Left lung (tissue), 4 donors: ENCODE measurements at regions not wholly inside any gene's neighbourhood (a gene's known extent, or its start where the extent isn't known, plus 50 kb on each side); places are given as distances from the start of the nearest gene placed in this dataset.
A peak's percentile ranks its signal among the peaks of the same experiment; 100 is the strongest.

Source experiments
- ATAC-seq: fragments of 200-7000 bp; cut with Tn5 transposase; one replicate; pipeline ENCODE4 v1.9.1; 2020; ENCODE audit warnings: moderate library complexity
- DNase-seq, 4 donors: peaks; one replicate each; pipeline ENCODE4 v3.0.0-alpha.2; 2013 to 2020
- H3K27ac ChIP-seq, 2 donors: fragments of 200-600 bp; sonication (generic) in 1 of 2; one replicate each; pipeline versions ENCODE4 v1.5.0 to v1.8.0; 2020 to 2021
- H3K27me3 ChIP-seq, 2 donors: fragments of 200-600 bp; sonication (generic) in 1 of 2; one replicate each; pipeline versions ENCODE4 v1.5.0 to v1.8.0; 2020 to 2021
- H3K36me3 ChIP-seq, 2 donors: fragments of 200-600 bp; sonication (generic) in 1 of 2; one replicate each; pipeline versions ENCODE4 v1.5.0 to v1.8.0; 2020 to 2021
- H3K4me1 ChIP-seq, 2 donors: fragments of 200-600 bp; one replicate each; pipeline ENCODE4 v1.8.0; 2021
- H3K4me3 ChIP-seq, 2 donors: fragments of 200-600 bp; sonication (generic) in 1 of 2; one replicate each; pipeline versions ENCODE4 v1.5.0 to v1.8.0; 2020 to 2021; ENCODE audit warnings: mild to moderate bottlenecking in 1 of 2
- H3K9me3 ChIP-seq, 2 donors: fragments of 200-600 bp; sonication (generic) in 1 of 2; one replicate each; pipeline versions ENCODE4 v1.5.0 to v1.8.0; 2020 to 2021
- intact Hi-C, 2 donors: fragments of 100-400 bp; cut with DNase I; formaldehyde crosslinking; loops; one replicate each; pipeline versions ENCODE4 v1.11.2 to v1.14.2; 2022
- TF ChIP-seq, protein P1 (sequence below), 2 donors: fragments of 200-600 bp; sonication (generic) in 1 of 2; IDR thresholded peaks; one replicate each; pipeline versions ENCODE4 v1.5.0 to v1.8.0; 2021; ENCODE audit warnings: antibody characterized with exemption in 2 of 2
- donor health status: DM: no; HTN: yes; CAD: no.
- donor health status: DM: no; HTN: no; CAD: no.

DNA sequence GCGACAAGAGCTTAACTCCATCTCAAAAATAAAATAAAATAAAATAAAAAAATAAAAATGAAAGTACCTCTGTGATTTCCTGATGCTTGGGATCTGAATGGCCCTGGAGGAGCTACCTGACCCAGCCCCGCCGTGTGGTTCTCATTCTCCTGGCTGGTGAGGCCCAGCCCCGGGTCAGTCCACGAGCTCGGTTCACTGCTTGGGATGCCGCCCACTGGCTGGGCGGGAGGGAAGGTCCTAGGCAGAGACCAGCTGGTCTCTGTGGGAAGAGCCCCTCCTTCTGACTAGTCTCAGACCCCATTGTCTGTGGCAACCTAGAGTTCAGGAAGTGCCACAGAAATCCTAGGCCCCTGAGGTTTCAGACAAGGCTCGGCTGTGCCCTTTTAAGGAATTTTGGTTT lies 55.1 kb upstream of the DLGAP1 start:
- H3K27me3 ChIP-seq: no peaks in the 10 kb centered on the region
- H3K36me3 ChIP-seq: no peaks in the 10 kb centered on the region
- H3K27ac ChIP-seq: no peak overlapping the region
- ATAC-seq (no peak), DNase-seq (peak in 1 of 4 donors; percentile 63)
- TF ChIP-seq, protein P1, sequence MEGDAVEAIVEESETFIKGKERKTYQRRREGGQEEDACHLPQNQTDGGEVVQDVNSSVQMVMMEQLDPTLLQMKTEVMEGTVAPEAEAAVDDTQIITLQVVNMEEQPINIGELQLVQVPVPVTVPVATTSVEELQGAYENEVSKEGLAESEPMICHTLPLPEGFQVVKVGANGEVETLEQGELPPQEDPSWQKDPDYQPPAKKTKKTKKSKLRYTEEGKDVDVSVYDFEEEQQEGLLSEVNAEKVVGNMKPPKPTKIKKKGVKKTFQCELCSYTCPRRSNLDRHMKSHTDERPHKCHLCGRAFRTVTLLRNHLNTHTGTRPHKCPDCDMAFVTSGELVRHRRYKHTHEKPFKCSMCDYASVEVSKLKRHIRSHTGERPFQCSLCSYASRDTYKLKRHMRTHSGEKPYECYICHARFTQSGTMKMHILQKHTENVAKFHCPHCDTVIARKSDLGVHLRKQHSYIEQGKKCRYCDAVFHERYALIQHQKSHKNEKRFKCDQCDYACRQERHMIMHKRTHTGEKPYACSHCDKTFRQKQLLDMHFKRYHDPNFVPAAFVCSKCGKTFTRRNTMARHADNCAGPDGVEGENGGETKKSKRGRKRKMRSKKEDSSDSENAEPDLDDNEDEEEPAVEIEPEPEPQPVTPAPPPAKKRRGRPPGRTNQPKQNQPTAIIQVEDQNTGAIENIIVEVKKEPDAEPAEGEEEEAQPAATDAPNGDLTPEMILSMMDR (IDR thresholded peaks at IDR 0.05): no peak
- no peaks in the 10 kb centered on the region for H3K4me1 ChIP-seq
- no peak overlapping the region for H3K4me3 ChIP-seq
- intact Hi-C loops: no loop called here
- H3K9me3 ChIP-seq: peaks cover 0 to 7% of the 10 kb centered on the region in 2 donors
